PFSK-1 (cell line): ENCODE measurements at regions not wholly inside any gene's neighbourhood (a gene's known extent, or its start where the extent isn't known, plus 50 kb on each side); places are given as distances from the start of the nearest gene placed in this dataset.

ENCODE experiments used
- FOXP2 ChIP-seq: optimal IDR thresholded peaks from 2 replicates; pipeline ENCODE3; 2011; ENCODE audit warnings: borderline replicate concordance, control low read depth, inconsistent platforms; ENCODE audit not compliant: insufficient read depth; ENCODE audit errors: extremely low read length, extremely low read depth
- POLR2AphosphoS5 ChIP-seq: IDR thresholded peaks from 2 replicates; pipeline ENCODE4 v1.6.1; 2012; ENCODE audit warnings: low read depth, mild to moderate bottlenecking, control low read depth, low read length, moderate library complexity
- SIN3A ChIP-seq: IDR thresholded peaks from 2 replicates; pipeline ENCODE4 v1.6.1; 2012; ENCODE audit warnings: mild to moderate bottlenecking, low read length, moderate library complexity, borderline replicate concordance; ENCODE audit not compliant: insufficient read depth
- TAF1 ChIP-seq: IDR thresholded peaks from 2 replicates; pipeline ENCODE4 v1.6.1; 2012; ENCODE audit warnings: low read length, control low read depth, borderline replicate concordance; ENCODE audit not compliant: insufficient read depth
- TF ChIP-seq, protein P1 (sequence below), 2 experiments: IDR thresholded peaks; 2 replicates each; pipeline versions ENCODE4 v1.6.1 to v1.8.0; 2011 to 2012; ENCODE audit warnings: low read depth in 2 of 2, low read length in 2 of 2, control low read depth in 1 of 2, inconsistent platforms in 1 of 2, mild to moderate bottlenecking in 1 of 2, moderate library complexity in 1 of 2; ENCODE audit not compliant: insufficient read depth in 1 of 2

DNA sequence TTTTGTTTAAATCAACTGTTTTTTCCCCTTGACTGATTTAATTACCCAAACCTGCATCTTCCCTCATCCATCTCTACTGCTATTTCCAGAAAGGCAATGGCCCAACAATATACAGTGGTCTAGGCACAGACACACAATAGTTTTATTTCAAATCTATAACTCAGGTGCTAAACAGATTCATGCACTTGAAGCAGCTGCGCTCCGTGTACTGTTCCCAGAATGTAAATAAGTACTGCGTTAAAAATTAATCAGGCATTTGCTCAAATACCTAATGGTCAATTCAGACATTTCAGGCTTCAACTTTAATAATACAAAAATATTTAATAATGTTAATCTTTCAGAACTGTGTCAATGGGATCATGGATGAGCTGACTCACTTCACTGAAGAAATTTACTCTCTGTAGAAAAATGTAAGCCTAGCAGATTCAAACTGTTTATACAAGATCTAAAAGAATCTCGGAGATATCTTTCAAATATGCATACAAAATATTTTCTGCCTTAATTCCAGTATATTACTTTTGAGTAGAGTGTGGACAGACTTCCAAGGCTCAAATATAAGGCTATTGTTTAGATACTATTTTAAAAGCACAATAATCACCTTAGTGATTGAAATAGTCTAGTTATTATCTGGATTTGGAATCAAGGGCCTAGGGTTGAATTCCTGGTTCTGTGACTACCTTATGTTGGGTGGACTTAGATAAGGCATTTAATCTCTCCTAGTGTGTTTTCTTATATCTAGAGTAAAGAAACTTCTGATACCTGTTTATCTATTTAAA is 97.4 kb upstream of the PSMD7 start:
- TF ChIP-seq, protein P1, sequence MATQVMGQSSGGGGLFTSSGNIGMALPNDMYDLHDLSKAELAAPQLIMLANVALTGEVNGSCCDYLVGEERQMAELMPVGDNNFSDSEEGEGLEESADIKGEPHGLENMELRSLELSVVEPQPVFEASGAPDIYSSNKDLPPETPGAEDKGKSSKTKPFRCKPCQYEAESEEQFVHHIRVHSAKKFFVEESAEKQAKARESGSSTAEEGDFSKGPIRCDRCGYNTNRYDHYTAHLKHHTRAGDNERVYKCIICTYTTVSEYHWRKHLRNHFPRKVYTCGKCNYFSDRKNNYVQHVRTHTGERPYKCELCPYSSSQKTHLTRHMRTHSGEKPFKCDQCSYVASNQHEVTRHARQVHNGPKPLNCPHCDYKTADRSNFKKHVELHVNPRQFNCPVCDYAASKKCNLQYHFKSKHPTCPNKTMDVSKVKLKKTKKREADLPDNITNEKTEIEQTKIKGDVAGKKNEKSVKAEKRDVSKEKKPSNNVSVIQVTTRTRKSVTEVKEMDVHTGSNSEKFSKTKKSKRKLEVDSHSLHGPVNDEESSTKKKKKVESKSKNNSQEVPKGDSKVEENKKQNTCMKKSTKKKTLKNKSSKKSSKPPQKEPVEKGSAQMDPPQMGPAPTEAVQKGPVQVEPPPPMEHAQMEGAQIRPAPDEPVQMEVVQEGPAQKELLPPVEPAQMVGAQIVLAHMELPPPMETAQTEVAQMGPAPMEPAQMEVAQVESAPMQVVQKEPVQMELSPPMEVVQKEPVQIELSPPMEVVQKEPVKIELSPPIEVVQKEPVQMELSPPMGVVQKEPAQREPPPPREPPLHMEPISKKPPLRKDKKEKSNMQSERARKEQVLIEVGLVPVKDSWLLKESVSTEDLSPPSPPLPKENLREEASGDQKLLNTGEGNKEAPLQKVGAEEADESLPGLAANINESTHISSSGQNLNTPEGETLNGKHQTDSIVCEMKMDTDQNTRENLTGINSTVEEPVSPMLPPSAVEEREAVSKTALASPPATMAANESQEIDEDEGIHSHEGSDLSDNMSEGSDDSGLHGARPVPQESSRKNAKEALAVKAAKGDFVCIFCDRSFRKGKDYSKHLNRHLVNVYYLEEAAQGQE (IDR thresholded peaks at IDR 0.05; ENCODE audit: insufficient read depth in 1 of 2, low read depth in 2 of 2, low read length in 2 of 2): no peak
- no peak for TF ChIP-seq SIN3A
- no peak for TF ChIP-seq POLR2AphosphoS5
- TF ChIP-seq TAF1: no peak
- no peak for TF ChIP-seq FOXP2
